Fibroblast of lung (primary cell): ENCODE measurements at regions not wholly inside any gene's neighbourhood (a gene's known extent, or its start where the extent isn't known, plus 50 kb on each side); places are given as distances from the start of the nearest gene placed in this dataset.

Experiments used
- CTCF ChIP-seq, 2 donors: IDR thresholded peaks in 1 of 2; conservative IDR thresholded peaks in 1 of 2; 1 replicate in 1 of 2; 2 replicates in 1 of 2; pipeline ENCODE4 v1.5.1; 2011 to 2012; ENCODE audit warnings: low read length in 2 of 2, control low read depth in 1 of 2, inconsistent platforms in 1 of 2, low read depth in 1 of 2, mild to moderate bottlenecking in 1 of 2
- EZH2 ChIP-seq: IDR thresholded peaks from 2 replicates; pipeline ENCODE4 v1.5.1; 2012; ENCODE audit warnings: low read length, control low read depth, mild to moderate bottlenecking; ENCODE audit errors: missing control alignments

- TF ChIP-seq CTCF (conservative IDR thresholded peaks at IDR 0.05 in 1 of 2, IDR thresholded peaks at IDR 0.05 in 1 of 2; ENCODE audit: low read depth in 1 of 2, low read length in 2 of 2), result no peak
- no peak for TF ChIP-seq EZH2
Observed at GRCh38 chr15:92829875-92830274, 70.2 kb upstream of the CHD2 start.
